ENCODE measurements at regions not wholly inside any gene's neighbourhood (a gene's known extent, or its start where the extent isn't known, plus 50 kb on each side); places are given as distances from the start of the nearest gene placed in this dataset.

DNA sequence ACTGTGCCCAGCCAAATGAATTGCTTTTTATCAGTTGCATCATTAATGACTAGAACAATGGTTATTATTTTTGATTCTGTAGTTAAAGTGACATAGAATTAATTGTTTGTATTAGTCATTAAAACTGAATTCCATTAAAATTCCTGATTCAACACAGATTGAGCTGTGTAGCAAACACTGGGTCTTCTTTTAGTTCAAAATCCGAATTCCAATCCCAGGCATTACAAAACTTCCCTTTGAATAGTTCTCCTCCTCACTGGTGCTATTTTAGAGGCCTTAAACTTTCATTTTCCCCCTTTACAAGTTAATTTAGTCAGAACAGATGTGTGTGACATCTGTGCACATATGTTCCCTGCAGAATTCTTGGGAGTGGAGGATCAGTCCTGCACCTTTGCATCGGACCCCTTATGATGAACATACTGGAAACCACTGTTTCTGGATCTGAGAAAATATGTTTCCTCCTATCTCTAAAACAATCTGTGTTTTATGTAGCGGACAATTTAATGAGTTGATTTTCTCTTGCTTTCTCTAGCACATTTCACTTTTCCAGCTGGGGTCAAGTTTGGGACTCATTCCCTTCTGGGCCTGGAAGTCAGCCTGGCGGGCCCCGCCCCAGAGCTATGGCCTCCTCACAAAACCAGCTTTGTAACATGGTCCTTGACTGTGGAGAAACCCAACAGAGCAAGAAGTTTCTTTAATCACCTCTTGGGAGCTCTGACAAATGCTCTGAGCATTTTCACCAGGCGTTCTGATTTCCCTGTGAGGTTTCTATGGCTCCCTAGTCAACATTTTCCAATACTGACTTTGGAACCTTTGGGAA, 87.9 kb upstream of the MAMDC2 start:
- WGBS = 80% methylated on average over 6 of the region's 6 CpGs
- H3K4me1 ChIP-seq = no peaks in the 10 kb centered on the region
- H3K9me3 ChIP-seq = no peaks in the 10 kb centered on the region
- TF ChIP-seq EP300 (IDR thresholded peaks at IDR 0.05) = no peak
- no peak for TF ChIP-seq POLR2A (IDR thresholded peaks at IDR 0.05)
- TF ChIP-seq POLR2AphosphoS5 (IDR thresholded peaks at IDR 0.05) = no peak
- H3K27me3 ChIP-seq = no peaks in the 10 kb centered on the region
- no peak for DNase-seq (ENCODE audit: low spot score in 2 of 2)
- H3K36me3 ChIP-seq = no peaks in the 10 kb centered on the region
- no peak overlapping the region for H3K4me3 ChIP-seq
- H3K27ac ChIP-seq = no peak overlapping the region

DNA sequence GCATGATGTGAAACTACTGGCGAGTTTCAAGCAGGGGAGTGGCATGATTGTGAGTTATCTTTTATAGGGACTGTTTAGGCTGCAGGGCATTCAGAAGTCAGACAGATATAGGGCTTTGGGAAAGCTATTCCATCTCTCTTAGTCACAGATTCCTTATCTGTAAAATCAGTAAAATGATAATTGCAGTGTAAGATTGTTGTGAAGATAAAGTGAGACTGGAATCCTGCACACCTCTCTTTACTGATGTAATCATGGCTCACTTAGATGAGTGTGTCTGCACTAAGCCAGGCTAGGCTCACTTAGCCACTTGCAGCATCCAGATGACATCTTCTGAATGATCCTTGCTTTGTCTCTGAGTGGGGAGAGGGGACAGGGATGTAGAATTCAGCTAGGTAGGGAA, 81.8 kb upstream of the MAMDC2 start:
- H3K9me3 ChIP-seq = no peaks in the 10 kb centered on the region
- TF ChIP-seq, protein P1, sequence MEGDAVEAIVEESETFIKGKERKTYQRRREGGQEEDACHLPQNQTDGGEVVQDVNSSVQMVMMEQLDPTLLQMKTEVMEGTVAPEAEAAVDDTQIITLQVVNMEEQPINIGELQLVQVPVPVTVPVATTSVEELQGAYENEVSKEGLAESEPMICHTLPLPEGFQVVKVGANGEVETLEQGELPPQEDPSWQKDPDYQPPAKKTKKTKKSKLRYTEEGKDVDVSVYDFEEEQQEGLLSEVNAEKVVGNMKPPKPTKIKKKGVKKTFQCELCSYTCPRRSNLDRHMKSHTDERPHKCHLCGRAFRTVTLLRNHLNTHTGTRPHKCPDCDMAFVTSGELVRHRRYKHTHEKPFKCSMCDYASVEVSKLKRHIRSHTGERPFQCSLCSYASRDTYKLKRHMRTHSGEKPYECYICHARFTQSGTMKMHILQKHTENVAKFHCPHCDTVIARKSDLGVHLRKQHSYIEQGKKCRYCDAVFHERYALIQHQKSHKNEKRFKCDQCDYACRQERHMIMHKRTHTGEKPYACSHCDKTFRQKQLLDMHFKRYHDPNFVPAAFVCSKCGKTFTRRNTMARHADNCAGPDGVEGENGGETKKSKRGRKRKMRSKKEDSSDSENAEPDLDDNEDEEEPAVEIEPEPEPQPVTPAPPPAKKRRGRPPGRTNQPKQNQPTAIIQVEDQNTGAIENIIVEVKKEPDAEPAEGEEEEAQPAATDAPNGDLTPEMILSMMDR (IDR thresholded peaks at IDR 0.05) = no peak
- TF ChIP-seq EP300 (IDR thresholded peaks at IDR 0.05) = no peak
- no peak for TF ChIP-seq POLR2A (IDR thresholded peaks at IDR 0.05)
- TF ChIP-seq POLR2AphosphoS5 (IDR thresholded peaks at IDR 0.05) = no peak
- DNase-seq (ENCODE audit: low spot score in 2 of 2) = no peak
- no peaks in the 10 kb centered on the region for H3K27me3 ChIP-seq
- H3K27ac ChIP-seq = no peak overlapping the region
- H3K4me3 ChIP-seq = no peak overlapping the region
- no peaks in the 10 kb centered on the region for H3K36me3 ChIP-seq
- peaks cover 6% of the 10 kb centered on the region for H3K4me1 ChIP-seq
- WGBS = 50% methylated on average over 1 of the region's 1 CpG

DNA sequence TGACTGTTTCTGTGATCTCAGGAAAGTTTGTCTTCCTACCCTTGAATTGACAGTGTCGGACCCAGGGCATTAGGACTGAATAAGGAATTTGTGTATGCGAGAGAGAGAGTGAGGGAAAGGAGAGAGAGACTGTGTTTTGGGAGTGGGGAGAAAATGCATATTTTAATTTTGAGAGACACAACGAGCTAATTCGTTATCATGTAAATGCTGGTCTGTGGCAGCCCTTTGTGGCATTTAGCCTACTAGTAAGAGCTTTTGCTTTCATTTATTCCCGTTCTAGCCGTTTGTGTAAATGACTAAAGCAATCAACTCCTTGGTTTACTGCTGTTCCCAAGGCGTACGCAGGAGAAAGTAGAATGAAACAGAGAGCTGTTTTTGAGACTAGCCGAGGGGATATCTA, 79.8 kb upstream of the MAMDC2 start:
- Histone ChIP-seq H3K4me3 (no peak overlapping the region), H3K4me1 (peaks cover 6% of the 10 kb centered on the region), H3K27ac (peak overlapping the region; percentile 8), H3K36me3 (no peaks in the 10 kb centered on the region), H3K27me3 (no peaks in the 10 kb centered on the region), H3K9me3 (no peaks in the 10 kb centered on the region)
- TF ChIP-seq POLR2AphosphoS5 (IDR thresholded peaks at IDR 0.05) (no peak), POLR2A (IDR thresholded peaks at IDR 0.05) (no peak), EP300 (IDR thresholded peaks at IDR 0.05) (no peak)
- TF ChIP-seq, protein P1 (IDR thresholded peaks at IDR 0.05) = no peak
- DNase-seq (ENCODE audit: low spot score in 2 of 2) = no peak
- 50% methylated on average over 9 of the region's 9 CpGs for WGBS

DNA sequence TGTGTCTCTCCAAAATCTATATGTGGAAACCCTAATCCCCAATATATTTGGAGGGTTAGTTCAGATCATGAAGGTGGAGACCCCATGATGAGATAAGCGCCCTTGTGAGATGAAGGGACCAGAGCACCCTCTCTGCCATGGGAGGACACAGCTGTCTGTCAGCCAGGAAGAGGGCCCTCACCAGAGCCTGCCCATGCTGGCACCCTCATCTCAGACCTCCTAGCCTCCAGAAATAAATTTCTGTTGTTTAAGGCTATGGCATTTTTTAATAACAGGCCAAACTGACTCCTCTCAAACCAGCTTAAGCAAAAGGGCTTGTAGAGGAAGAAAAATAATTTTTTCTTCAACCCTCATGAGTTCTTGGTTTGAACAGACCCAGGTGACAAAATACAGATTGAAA, 79.2 kb upstream of the MAMDC2 start:
- no peak for DNase-seq (ENCODE audit: low spot score in 2 of 2)
- H3K36me3 ChIP-seq = no peaks in the 10 kb centered on the region
- no peaks in the 10 kb centered on the region for H3K27me3 ChIP-seq
- H3K4me3 ChIP-seq = no peak overlapping the region
- no peak overlapping the region for H3K27ac ChIP-seq
- TF ChIP-seq EP300 (IDR thresholded peaks at IDR 0.05) = no peak
- TF ChIP-seq, protein P1 (IDR thresholded peaks at IDR 0.05) = no peak
- no peak for TF ChIP-seq POLR2AphosphoS5 (IDR thresholded peaks at IDR 0.05)
- H3K4me1 ChIP-seq = peaks cover 6% of the 10 kb centered on the region
- H3K9me3 ChIP-seq = no peaks in the 10 kb centered on the region
- 100% methylated on average over 1 of the region's 1 CpG for WGBS

DNA sequence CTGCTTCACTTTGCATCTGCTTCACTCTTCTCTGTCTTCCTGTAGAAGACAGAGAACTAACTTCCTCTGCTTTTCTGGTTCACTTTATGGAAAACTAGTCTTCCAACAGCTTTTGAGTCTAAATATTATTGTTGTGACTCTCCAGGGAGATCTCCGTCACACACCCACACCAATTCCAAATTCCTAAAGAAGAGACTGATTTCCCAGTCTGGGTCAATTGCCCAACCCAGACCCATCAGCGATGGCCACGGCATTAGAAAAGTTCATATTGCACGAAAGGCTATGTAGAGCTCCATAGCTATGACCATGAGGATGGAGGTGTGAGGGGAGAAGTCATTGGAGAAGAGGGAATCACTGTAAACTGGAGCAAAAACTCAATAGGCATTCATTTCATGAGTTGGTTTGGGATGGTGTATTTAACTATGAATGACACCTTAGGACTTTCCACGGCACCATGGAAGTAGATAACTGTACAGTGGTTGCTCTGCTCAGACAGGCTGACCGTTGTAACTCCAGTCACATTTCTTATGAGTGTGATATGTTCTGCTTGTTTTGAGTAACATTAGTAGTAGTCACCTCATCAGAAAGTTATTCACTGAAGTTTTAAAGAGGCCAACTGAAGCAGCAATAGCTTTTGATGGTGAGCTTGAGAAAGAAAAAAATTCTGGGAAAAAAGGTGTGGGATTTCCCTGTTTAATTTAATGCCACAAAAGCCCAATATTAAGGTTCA, 78.1 kb upstream of the MAMDC2 start:
- WGBS = 84% methylated on average over 6 of the region's 6 CpGs
- H3K9me3 ChIP-seq = no peaks in the 10 kb centered on the region
- peaks cover 6% of the 10 kb centered on the region for H3K4me1 ChIP-seq
- no peak for DNase-seq (ENCODE audit: low spot score in 2 of 2)
- no peaks in the 10 kb centered on the region for H3K36me3 ChIP-seq
- H3K27me3 ChIP-seq = no peaks in the 10 kb centered on the region
- no peak overlapping the region for H3K27ac ChIP-seq
- TF ChIP-seq, protein P1 (IDR thresholded peaks at IDR 0.05) = no peak
- TF ChIP-seq EP300 (IDR thresholded peaks at IDR 0.05) = no peak
- no peak overlapping the region for H3K4me3 ChIP-seq

All from suprapubic skin (tissue), 4 donors.